Stimulated activated CD4-positive, alpha-beta T cell treated with anti-CD3 and anti-CD28 coated beads, Interleukin-1b, Interleukin-23, amount 100 ng/mL, for 1 hour (primary cell): ENCODE measurements at regions not wholly inside any gene's neighbourhood (a gene's known extent, or its start where the extent isn't known, plus 50 kb on each side); places are given as distances from the start of the nearest gene placed in this dataset.
A peak's percentile ranks its signal among the peaks of the same experiment; 100 is the strongest.

Experiments
- DNase-seq, 2 donors: peaks; one replicate each; pipeline ENCODE4 v3.0.0-alpha.2; 2020; ENCODE audit warnings: low read depth in 2 of 2

GRCh38 chr2:204046145-204046544 is 109.6 kb downstream of the ICOS start:
- DNase-seq = no peak

- no peak for DNase-seq
Observed at GRCh38 chr2:204049635-204050034, 113.1 kb downstream of the ICOS start.

GRCh38 chr2:204050681-204051080 is 114.1 kb downstream of the ICOS start:
- DNase-seq = no peak

DNA sequence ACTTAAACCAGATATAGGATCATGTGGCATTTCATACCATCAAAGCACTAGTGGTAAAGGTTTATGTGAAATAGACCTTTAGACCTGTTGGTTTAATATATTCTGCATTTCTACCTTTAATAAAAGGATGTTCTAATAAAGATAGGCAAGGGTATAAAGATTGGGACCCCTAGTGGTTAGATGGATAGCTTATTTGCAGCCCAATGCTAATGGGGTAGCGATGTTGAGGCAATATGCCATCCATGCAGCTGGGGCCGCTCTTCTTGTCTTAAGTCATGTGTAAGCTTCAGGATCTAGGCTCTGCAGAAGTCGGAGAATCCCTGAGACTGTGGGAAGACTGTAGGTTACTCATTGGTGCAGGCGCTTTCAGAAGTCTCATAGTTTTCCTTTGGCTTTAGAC is 114.9 kb downstream of the ICOS start:
- DNase-seq = no peak

DNA sequence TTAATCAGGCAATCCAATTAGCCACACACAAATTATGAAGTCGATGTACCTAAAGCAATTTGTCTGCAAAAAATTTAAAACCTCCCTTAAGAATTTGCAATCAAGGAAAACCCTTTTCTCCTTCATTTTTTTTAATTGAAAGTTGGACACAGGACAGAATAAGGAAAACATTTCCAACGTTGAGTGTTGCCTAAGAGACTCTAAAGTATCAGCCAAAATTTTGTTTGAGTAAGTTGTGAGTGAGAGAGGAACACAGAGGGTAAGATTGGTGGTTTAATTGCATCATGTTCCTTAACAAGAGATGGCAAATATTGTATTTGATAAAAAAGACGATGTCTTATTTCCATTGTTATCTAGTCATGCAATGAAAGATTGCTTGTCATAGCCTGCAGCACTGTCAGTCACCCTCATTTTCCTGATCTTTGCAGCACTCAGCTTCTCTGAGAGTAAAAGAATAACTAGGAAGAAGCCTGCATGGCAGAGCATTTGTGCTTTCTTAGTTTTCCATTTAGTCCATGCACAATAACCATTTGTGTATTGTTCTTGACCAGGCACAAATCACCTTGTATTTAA is 115.5 kb downstream of the ICOS start:
- no peak for DNase-seq

GRCh38 chr2:204059016-204059415 is 122.5 kb downstream of the ICOS start:
- DNase-seq = no peak

DNA sequence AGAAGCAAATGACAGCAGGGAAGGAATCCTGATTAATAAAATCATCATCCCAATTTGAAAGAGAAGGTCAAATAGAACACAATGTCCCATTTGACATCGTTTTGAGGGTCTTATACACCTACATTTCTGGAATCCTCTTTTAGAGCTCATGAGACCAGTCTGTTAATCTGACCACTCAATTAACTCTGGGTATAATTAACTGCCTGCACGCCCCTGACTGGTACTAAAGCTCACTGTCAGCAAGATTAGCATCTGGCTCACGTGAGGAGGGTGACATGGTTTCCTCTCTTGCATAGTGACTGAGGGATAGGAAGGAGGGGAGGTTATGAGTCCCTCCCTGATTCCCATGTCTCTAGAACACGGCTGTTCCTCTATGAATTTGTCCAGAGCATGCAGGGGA is 124.3 kb downstream of the ICOS start:
- no peak for DNase-seq

DNA sequence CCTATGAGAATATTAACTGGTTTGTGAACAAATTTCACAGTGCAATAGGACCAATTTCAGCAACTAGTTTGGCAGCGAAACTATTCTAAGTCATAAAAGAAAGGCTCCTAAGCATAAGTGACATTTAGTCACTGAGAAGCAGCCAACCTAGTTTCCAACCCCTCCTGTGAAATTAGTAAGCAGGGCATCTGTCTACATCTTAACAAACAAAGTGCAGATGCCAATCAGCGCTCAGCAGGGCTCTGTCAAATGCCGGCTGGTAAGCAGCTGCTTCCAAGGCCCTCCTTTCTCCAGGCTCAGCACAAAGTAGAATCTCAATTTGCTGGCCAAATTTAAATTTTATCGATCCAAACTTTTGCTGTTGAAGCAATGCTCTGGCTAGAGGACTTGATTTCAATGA is 124.7 kb downstream of the ICOS start:
- DNase-seq = no peak

GRCh38 chr2:204064119-204064518 is 127.6 kb downstream of the ICOS start:
- no peak for DNase-seq

DNA sequence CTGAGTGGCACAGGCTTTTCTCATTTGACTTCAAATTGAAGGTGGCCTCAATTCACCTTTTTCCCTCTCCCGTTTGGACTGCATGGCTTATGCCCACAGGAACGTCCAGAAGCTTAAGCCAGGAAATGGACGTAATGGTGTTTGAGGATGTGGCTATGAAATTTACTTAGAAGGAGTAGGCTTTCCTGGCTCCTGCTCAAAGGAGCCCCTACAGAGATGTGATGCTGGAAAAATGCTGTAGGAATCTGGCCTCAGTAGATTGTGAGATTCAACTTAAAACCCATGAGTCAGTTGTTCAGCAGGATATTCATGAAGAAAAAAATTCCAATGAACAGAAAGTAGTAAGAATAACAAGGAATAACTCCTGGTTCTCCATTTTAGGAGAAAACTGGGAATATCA is 129.0 kb downstream of the ICOS start:
- no peak for DNase-seq

DNA sequence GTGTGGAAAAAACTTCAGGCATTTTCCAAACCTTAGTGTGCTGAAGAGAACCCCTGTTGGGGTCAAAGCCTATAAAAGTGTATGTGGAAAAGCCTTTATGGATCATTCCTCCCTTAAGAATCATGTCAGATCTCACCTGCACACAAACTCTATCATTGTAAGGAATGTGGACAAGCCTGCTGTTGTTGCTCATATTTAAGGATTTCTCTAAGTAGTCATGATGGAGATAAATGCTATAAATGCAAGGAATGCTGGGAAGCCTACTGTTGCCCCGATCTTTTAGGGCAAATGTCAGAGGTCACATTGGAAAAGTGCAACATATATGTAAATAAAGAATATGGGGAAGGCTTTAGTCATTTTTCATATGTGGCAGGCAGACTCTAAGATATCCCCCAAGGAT is 129.5 kb downstream of the ICOS start:
- no peak for DNase-seq

DNA sequence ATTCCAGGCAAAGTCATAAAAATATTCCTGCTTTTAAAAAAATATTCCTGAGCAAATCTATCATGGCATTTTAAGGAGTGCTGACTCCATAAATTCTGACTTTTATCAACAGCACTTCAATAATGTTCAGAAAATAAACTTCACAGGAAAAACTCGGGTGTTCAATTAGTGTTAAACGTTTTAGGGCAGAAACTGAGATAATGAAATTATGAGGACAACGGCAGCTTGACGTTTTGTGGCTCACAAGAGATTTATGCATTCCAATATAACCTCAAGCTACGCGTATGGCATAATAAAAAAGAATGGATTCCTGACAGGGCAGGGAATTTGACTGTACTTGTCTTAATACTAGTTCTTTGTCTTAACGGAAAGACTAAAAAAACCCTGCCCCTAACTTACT is 133.2 kb downstream of the ICOS start:
- no peak for DNase-seq

GRCh38 chr2:204072443-204073324 is 136.1 kb downstream of the ICOS start:
- DNase-seq = peak; percentile 8 to 64

DNA sequence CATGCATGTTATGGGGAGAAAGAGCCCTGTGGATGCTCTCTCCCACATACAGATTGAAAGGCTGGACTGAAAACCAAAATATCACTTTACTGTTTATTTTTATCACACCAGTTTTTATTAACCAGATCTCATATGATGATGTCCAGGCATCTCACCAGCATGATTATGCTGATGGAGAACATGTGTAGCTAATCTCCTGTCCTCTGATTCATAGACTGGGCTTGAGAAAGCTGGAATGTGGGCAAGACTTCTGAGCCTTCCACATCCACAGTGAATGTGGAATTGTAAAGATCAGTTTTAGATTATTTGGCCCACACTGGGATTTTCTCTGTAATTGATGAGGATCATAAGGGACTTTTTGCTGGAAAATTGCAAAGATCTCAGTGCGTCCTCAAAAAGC is 137.9 kb downstream of the ICOS start:
- no peak for DNase-seq

GRCh38 chr2:204078003-204078698 is 141.6 kb downstream of the ICOS start:
- DNase-seq = no peak

GRCh38 chr2:204081487-204082425 is 145.2 kb downstream of the ICOS start:
- DNase-seq = no peak

- DNase-seq = no peak
Observed at GRCh38 chr2:204086167-204086566, 149.6 kb downstream of the ICOS start.

- no peak for DNase-seq
Observed at GRCh38 chr2:204089105-204089504, 152.5 kb downstream of the ICOS start.

GRCh38 chr2:204089574-204089973 is 153.0 kb downstream of the ICOS start:
- no peak for DNase-seq

DNA sequence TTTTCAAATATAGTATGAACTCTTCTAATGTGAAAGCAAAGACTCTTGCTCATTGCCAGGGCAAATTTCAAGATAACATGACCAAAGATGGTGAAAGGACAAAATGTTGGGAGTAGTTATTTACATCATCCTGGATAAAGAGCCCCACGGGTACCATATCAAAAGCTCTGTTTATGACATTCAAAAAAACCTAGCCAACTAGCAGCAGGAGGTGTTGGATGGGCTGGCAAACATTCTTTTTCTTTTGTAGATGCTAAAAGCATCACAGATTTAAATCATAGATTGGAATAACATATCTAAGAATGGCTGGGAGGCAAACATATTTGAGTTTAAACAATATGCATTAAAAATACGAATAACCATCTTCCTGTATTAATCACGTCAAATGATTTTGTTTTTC is 153.5 kb downstream of the ICOS start:
- no peak for DNase-seq

GRCh38 chr2:204104811-204105210 is 168.2 kb downstream of the ICOS start:
- no peak for DNase-seq

GRCh38 chr2:204108330-204108751 is 171.8 kb downstream of the ICOS start:
- peak in 1 of 2 donors; percentile 5 for DNase-seq
